SK-N-MC (cell line): ENCODE measurements at regions not wholly inside any gene's neighbourhood (a gene's known extent, or its start where the extent isn't known, plus 50 kb on each side); places are given as distances from the start of the nearest gene placed in this dataset.

ENCODE experiments used
- EZH2 ChIP-seq: fragments of 200-600 bp; sonication (generic); IDR thresholded peaks from one replicate; pipeline ENCODE4 v1.6.1; 2017; ENCODE audit warnings: antibody characterized with exemption
- POLR2AphosphoS5 ChIP-seq: IDR thresholded peaks from 2 replicates; pipeline ENCODE4 v1.6.1; 2012; ENCODE audit warnings: mild to moderate bottlenecking, low read depth, low read length, borderline replicate concordance

- no peak for TF ChIP-seq POLR2AphosphoS5
- no peak for TF ChIP-seq EZH2
Measured at GRCh38 chr12:63238892-63239291, 87.9 kb upstream of the AVPR1A start.
